NT2/D1 (cell line): ENCODE measurements at regions not wholly inside any gene's neighbourhood (a gene's known extent, or its start where the extent isn't known, plus 50 kb on each side); places are given as distances from the start of the nearest gene placed in this dataset.

Source experiments
- DNase-seq: peaks from one replicate; pipeline ENCODE4 v3.0.0-alpha.2; 2011; ENCODE audit warnings: low read depth, low spot score
- H3K27me3 ChIP-seq: 2 replicates; pipeline ENCODE4 v1.6.0; 2011; ENCODE audit warnings: mild to moderate bottlenecking; ENCODE audit not compliant: insufficient read length, insufficient read depth
- H3K36me3 ChIP-seq: 2 replicates; pipeline ENCODE4 v1.6.1; 2011; ENCODE audit warnings: mild to moderate bottlenecking, low read length, mixed read lengths; ENCODE audit not compliant: insufficient read depth, insufficient read length
- H3K4me1 ChIP-seq: 2 replicates; pipeline ENCODE4 v1.5.1; 2011; ENCODE audit not compliant: insufficient read depth, insufficient read length
- H3K4me3 ChIP-seq: 2 replicates; pipeline ENCODE4 v1.5.1; 2011; ENCODE audit warnings: low read depth; ENCODE audit not compliant: insufficient read length
- H3K9ac ChIP-seq: 2 replicates; pipeline ENCODE4 v1.6.0; 2011; ENCODE audit warnings: low read depth; ENCODE audit not compliant: insufficient read length
- H3K9me3 ChIP-seq: 2 replicates; pipeline ENCODE4 v1.5.1; 2011; ENCODE audit warnings: mild to moderate bottlenecking, low read length; ENCODE audit not compliant: insufficient read depth
- SUZ12 ChIP-seq: IDR thresholded peaks from 2 replicates; pipeline ENCODE4 v1.6.1; 2011; ENCODE audit not compliant: insufficient read length, insufficient read depth; ENCODE audit errors: extremely low read depth
- YY1 ChIP-seq: IDR thresholded peaks from 2 replicates; pipeline ENCODE4 v1.6.1; 2011; ENCODE audit not compliant: insufficient read length, insufficient read depth
- ZNF274 ChIP-seq: IDR thresholded peaks from 2 replicates; pipeline ENCODE4 v1.6.1; 2011; ENCODE audit warnings: mild to moderate bottlenecking, low read depth, low read length

GRCh38 chr16:51057969-51058337, 93.1 kb downstream of the SALL1 start:
- no peak overlapping the region for H3K4me3 ChIP-seq
- H3K4me1 ChIP-seq: peaks cover 3% of the 10 kb centered on the region
- no peaks in the 10 kb centered on the region for H3K36me3 ChIP-seq
- H3K27me3 ChIP-seq: no peaks in the 10 kb centered on the region
- H3K9me3 ChIP-seq: no peaks in the 10 kb centered on the region; the same call in 1 of the 2 replicates
- H3K9ac ChIP-seq: no peak overlapping the region
- DNase-seq: no peak
- TF ChIP-seq SUZ12 (no peak), YY1 (no peak), ZNF274 (no peak)

GRCh38 chr16:51057102-51057793, 93.8 kb downstream of the SALL1 start:
- Histone ChIP-seq H3K27me3 (no peaks in the 10 kb centered on the region), H3K4me1 (peaks cover 3% of the 10 kb centered on the region), H3K4me3 (no peak overlapping the region), H3K36me3 (no peaks in the 10 kb centered on the region), H3K9ac (no peak overlapping the region), H3K9me3 (no peaks in the 10 kb centered on the region; the same call in 1 of the 2 replicates)
- TF ChIP-seq YY1 (no peak), ZNF274 (no peak), SUZ12 (no peak)
- no peak for DNase-seq

- peaks cover 3% of the 10 kb centered on the region for H3K4me1 ChIP-seq
- H3K9ac ChIP-seq: no peak overlapping the region
Measured at GRCh38 chr16:51056331-51056730, 94.7 kb downstream of the SALL1 start.

GRCh38 chr16:51055434-51055833, 95.6 kb downstream of the SALL1 start:
- Histone ChIP-seq H3K27me3 (no peaks in the 10 kb centered on the region), H3K9ac (no peak overlapping the region), H3K9me3 (no peaks in the 10 kb centered on the region; the same call in 1 of the 2 replicates), H3K36me3 (no peaks in the 10 kb centered on the region), H3K4me1 (peaks cover 3% of the 10 kb centered on the region), H3K4me3 (no peak overlapping the region)
- no peak for DNase-seq
- TF ChIP-seq ZNF274: no peak
- TF ChIP-seq YY1: no peak
- no peak for TF ChIP-seq SUZ12

More at GRCh38 chr16:51056331-51056730, 94.7 kb downstream of the SALL1 start:
- H3K4me3 ChIP-seq: no peak overlapping the region
- no peak for DNase-seq
- no peaks in the 10 kb centered on the region; the same call in 1 of the 2 replicates for H3K9me3 ChIP-seq
- TF ChIP-seq ZNF274: no peak
- no peak for TF ChIP-seq YY1
- TF ChIP-seq SUZ12: no peak
- no peaks in the 10 kb centered on the region for H3K36me3 ChIP-seq
- H3K27me3 ChIP-seq: no peaks in the 10 kb centered on the region

GRCh38 chr16:51053775-51054174, 97.3 kb downstream of the SALL1 start:
- no peak overlapping the region for H3K4me3 ChIP-seq
- H3K9me3 ChIP-seq: no peaks in the 10 kb centered on the region; the same call in 1 of the 2 replicates
- no peaks in the 10 kb centered on the region for H3K36me3 ChIP-seq
- no peaks in the 10 kb centered on the region for H3K27me3 ChIP-seq
- no peak overlapping the region for H3K9ac ChIP-seq
- no peak for TF ChIP-seq SUZ12
- no peak for TF ChIP-seq YY1
- TF ChIP-seq ZNF274: no peak
- peaks cover 4% of the 10 kb centered on the region for H3K4me1 ChIP-seq
- DNase-seq: no peak

- TF ChIP-seq YY1 (no peak), ZNF274 (no peak), SUZ12 (no peak)
- Histone ChIP-seq H3K36me3 (no peaks in the 10 kb centered on the region), H3K9me3 (no peaks in the 10 kb centered on the region; the same call in 1 of the 2 replicates), H3K27me3 (no peaks in the 10 kb centered on the region), H3K9ac (no peak overlapping the region), H3K4me3 (no peak overlapping the region), H3K4me1 (peaks cover 7% of the 10 kb centered on the region)
- no peak for DNase-seq
Measured at GRCh38 chr16:51051671-51052070, 99.4 kb downstream of the SALL1 start.

- H3K9me3 ChIP-seq: no peaks in the 10 kb centered on the region; the same call in 1 of the 2 replicates
- no peak overlapping the region for H3K9ac ChIP-seq
- H3K27me3 ChIP-seq: no peaks in the 10 kb centered on the region
- peaks cover 7% of the 10 kb centered on the region for H3K4me1 ChIP-seq
- TF ChIP-seq ZNF274 (no peak), YY1 (no peak), SUZ12 (no peak)
- H3K36me3 ChIP-seq: no peaks in the 10 kb centered on the region
- no peak for DNase-seq
- no peak overlapping the region for H3K4me3 ChIP-seq
Measured at GRCh38 chr16:51050377-51050706, 100.7 kb downstream of the SALL1 start.
